GM23338 (cell line): ENCODE measurements at regions not wholly inside any gene's neighbourhood (a gene's known extent, or its start where the extent isn't known, plus 50 kb on each side); places are given as distances from the start of the nearest gene placed in this dataset.

Experiments used
- CREB1 ChIP-seq: fragments of 250-450 bp; sonication (Bioruptor Pico); IDR thresholded peaks from 2 replicates; pipeline ENCODE4 v1.5.0; 2020; ENCODE audit warnings: low read depth, mild to moderate bottlenecking, moderate library complexity
- EZH2 ChIP-seq: fragments of 200-600 bp; sonication (generic); IDR thresholded peaks from one replicate; pipeline ENCODE4 v1.8.0; 2017; ENCODE audit warnings: antibody characterized with exemption, mild to moderate bottlenecking, low read depth; ENCODE audit not compliant: unreplicated experiment
- EZH2phosphoT487 ChIP-seq: fragments of 200-600 bp; sonication (generic); IDR thresholded peaks from one replicate; pipeline ENCODE4 v1.8.1; 2018; ENCODE audit warnings: antibody characterized with exemption; ENCODE audit not compliant: unreplicated experiment
- JUNB ChIP-seq: IDR thresholded peaks from one replicate; pipeline ENCODE4 v1.6.1; 2016; ENCODE audit warnings: antibody characterized with exemption; ENCODE audit not compliant: unreplicated experiment
- POLR2AphosphoS5 ChIP-seq: IDR thresholded peaks from 2 replicates; pipeline ENCODE4 v1.6.1; 2016; ENCODE audit warnings: antibody characterized with exemption, low read depth
- TF ChIP-seq, protein P1 (sequence below), 2 experiments: fragments of 200-600 bp in 1 of 2; sonication (generic) in 1 of 2; conservative IDR thresholded peaks; 2 replicates each; pipeline versions ENCODE4 v1.5.1 to v1.6.1; 2016 to 2017; ENCODE audit warnings: antibody characterized with exemption in 2 of 2, low read depth in 2 of 2, mild to moderate bottlenecking in 2 of 2, moderate library complexity in 1 of 2
- TF ChIP-seq, protein P2 (sequence below): IDR thresholded peaks from 2 replicates; pipeline ENCODE4 v1.6.1; 2016; ENCODE audit warnings: antibody characterized with exemption

DNA sequence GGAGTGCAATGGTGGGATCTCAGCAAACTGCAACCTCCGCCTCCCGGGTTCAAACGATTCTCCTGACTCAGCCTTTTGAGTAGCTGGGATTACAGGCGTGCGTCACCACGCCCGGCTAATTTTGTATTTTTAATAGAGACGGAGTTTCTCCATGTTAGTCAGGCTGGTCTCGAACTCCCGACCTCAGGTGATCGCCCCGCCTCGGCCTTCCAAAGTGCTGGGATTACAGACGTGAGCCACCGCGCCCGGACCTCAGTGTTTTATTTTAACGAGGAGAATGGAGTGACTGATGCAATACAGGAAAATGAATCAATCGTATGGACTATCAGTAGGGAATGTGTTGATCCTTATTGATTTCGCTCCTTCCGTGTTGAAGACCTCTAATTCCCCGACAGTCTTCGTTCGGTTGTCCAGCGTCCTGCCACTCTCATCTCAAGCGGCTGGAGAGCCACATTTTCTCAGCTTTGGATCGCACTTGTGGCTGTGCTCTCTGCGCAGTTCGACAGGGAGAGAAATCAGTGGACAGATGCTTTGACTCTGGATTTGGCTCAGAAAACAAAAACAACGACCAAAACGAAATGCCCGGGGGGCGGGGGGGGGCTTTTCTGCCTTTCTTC is 166.2 kb downstream of the TRIM27 start:
- TF ChIP-seq, protein P1, sequence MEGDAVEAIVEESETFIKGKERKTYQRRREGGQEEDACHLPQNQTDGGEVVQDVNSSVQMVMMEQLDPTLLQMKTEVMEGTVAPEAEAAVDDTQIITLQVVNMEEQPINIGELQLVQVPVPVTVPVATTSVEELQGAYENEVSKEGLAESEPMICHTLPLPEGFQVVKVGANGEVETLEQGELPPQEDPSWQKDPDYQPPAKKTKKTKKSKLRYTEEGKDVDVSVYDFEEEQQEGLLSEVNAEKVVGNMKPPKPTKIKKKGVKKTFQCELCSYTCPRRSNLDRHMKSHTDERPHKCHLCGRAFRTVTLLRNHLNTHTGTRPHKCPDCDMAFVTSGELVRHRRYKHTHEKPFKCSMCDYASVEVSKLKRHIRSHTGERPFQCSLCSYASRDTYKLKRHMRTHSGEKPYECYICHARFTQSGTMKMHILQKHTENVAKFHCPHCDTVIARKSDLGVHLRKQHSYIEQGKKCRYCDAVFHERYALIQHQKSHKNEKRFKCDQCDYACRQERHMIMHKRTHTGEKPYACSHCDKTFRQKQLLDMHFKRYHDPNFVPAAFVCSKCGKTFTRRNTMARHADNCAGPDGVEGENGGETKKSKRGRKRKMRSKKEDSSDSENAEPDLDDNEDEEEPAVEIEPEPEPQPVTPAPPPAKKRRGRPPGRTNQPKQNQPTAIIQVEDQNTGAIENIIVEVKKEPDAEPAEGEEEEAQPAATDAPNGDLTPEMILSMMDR (conservative IDR thresholded peaks at IDR 0.05; ENCODE audit: low read depth in 2 of 2) = no peak
- TF ChIP-seq CREB1 (CRISPR knock-in tag) = no peak
- TF ChIP-seq EZH2phosphoT487 = no peak
- TF ChIP-seq EZH2 = no peak
- no peak; the same call in 1 of the 2 replicates for TF ChIP-seq POLR2AphosphoS5
- TF ChIP-seq, protein P2, sequence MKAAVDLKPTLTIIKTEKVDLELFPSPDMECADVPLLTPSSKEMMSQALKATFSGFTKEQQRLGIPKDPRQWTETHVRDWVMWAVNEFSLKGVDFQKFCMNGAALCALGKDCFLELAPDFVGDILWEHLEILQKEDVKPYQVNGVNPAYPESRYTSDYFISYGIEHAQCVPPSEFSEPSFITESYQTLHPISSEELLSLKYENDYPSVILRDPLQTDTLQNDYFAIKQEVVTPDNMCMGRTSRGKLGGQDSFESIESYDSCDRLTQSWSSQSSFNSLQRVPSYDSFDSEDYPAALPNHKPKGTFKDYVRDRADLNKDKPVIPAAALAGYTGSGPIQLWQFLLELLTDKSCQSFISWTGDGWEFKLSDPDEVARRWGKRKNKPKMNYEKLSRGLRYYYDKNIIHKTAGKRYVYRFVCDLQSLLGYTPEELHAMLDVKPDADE = no peak
- TF ChIP-seq JUNB = no peak
